Lower leg skin (tissue), 3 donors: ENCODE measurements at regions not wholly inside any gene's neighbourhood (a gene's known extent, or its start where the extent isn't known, plus 50 kb on each side); places are given as distances from the start of the nearest gene placed in this dataset.

Experiments used
- POLR2A ChIP-seq, 2 donors: fragments of 450-650 bp; IDR thresholded peaks; one replicate each; pipeline ENCODE4 v1.6.1; 2016 to 2017; ENCODE audit warnings: antibody characterized with exemption in 2 of 2, mild to moderate bottlenecking in 1 of 2, moderate library complexity in 1 of 2
- TF ChIP-seq, protein P1 (sequence below), 3 donors: fragments of 450-650 bp; IDR thresholded peaks; one replicate each; pipeline ENCODE4 v1.5.1; 2016; ENCODE audit warnings: antibody characterized with exemption in 3 of 3, mild to moderate bottlenecking in 3 of 3, moderate library complexity in 2 of 3

DNA sequence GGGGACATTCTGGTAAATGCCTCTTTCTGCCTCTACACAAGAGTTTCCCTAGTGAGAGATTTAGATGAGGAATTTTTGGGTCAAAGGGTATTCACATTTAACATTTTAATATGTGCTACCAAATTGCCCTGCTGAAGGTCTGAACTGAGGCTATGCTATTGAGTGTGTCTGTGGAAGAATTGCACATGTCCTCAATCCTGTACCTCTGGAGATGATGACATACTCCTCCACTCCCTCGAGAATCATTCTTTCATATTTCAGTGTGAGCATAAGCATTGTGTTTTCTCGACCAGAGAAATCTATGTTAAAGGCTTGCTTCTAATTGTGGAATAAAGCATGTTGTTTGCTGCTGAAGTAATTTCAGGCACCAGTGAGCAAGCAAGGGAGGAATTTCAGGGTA lies 110.5 kb downstream of the TSN start:
- no peak for TF ChIP-seq POLR2A (IDR thresholded peaks at IDR 0.05)
- TF ChIP-seq, protein P1, sequence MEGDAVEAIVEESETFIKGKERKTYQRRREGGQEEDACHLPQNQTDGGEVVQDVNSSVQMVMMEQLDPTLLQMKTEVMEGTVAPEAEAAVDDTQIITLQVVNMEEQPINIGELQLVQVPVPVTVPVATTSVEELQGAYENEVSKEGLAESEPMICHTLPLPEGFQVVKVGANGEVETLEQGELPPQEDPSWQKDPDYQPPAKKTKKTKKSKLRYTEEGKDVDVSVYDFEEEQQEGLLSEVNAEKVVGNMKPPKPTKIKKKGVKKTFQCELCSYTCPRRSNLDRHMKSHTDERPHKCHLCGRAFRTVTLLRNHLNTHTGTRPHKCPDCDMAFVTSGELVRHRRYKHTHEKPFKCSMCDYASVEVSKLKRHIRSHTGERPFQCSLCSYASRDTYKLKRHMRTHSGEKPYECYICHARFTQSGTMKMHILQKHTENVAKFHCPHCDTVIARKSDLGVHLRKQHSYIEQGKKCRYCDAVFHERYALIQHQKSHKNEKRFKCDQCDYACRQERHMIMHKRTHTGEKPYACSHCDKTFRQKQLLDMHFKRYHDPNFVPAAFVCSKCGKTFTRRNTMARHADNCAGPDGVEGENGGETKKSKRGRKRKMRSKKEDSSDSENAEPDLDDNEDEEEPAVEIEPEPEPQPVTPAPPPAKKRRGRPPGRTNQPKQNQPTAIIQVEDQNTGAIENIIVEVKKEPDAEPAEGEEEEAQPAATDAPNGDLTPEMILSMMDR (IDR thresholded peaks at IDR 0.05): no peak
